ENCODE measurements at regions not wholly inside any gene's neighbourhood (a gene's known extent, or its start where the extent isn't known, plus 50 kb on each side); places are given as distances from the start of the nearest gene placed in this dataset.

DNA sequence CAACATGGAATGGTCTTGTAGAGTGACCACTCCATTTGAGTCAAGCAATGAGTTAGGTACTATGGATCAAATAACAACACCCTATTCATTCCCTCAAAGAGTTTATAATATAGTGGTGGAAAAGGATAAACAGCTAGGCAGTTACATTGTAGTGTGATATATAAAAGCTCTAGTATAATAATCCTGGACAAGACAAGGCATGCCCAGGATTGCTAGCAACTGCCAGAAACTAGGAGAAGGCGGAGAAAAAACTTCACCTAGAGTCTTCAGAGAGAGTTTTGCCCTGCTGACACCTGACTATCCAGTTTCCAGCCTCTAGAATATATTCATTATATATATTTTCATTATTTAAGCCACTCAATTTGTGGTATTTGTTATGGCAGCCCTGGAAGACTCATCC, 530.6 kb downstream of the KLF12 start:
- DNase-seq = no peak

DNA sequence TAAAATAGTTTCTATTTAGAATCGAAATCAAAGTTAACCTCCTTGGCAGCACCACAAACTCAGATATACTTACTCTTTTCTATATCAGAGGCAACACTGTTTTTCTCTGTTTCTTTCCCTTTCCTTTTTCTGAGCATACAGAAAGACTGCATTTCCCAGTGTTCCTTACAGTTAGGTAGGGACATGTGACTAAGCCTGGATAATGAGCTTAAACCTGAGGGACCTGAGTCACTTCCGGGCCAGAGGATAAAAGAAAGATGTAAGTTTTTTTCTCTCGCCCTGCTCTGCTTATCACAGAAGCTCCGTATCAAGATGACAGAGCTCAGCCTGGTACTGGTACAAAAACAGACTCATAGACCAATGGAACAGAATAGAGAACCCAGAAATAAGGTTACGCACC, 531.9 kb downstream of the KLF12 start:
- DNase-seq = no peak

DNA sequence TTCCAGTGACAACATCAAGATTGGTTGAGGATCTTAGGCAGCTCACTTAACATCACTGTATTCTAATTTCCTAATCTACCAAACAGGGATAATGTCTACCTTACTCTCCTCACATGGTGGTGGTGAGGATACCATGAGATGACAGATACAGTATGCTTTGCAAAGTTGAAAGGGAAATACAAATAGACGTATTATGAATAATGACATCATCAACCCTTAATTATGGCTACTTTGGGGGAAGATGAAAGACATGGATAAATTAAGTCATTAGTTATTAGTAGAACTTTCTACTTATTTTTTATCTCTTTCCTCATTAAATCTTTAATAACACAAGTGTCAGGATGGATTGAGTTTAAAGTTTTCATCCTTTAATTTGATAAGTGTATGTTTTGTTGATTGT, 532.5 kb downstream of the KLF12 start:
- DNase-seq = no peak

DNA sequence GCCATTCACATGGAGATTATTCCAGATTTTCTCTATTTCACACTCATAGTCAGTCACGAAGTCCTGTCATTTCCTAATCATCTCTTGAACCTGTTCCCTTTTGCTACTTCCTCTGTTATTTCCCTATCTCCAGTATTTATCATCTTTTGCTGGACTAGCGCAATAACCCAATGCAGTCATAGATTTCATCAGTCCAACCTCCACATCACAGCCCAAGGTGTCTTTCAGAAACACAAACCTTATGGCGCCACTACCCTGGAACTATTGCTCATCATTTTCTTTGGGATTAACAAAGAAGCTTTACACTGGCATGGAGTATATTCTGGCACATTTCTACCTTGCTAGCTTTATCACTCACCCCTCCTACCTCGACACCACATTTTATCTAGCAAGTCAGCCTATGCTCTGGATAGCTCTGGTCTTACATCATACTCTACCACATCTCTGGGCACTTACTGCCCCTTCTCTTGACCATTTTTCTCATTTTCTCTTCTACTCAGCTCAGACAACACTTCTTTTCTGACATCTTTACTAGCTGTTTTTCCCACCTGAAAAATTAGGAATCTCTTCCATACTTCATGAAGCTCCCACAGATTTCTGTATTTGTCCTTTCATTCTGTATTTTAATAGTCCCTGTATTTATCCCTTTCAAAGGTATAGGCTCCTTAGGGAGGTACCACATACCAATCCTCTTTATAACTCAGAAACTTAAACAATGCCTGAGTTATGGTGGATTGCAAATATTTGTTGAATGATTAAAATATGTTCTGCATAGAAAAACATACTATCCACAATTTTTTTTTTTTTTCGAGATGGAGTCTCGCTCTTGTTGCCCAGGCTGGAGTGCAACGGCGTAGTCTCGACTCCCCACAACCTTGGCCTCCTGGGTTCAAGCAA, 534.7 kb downstream of the KLF12 start:
- DNase-seq = no peak

DNA sequence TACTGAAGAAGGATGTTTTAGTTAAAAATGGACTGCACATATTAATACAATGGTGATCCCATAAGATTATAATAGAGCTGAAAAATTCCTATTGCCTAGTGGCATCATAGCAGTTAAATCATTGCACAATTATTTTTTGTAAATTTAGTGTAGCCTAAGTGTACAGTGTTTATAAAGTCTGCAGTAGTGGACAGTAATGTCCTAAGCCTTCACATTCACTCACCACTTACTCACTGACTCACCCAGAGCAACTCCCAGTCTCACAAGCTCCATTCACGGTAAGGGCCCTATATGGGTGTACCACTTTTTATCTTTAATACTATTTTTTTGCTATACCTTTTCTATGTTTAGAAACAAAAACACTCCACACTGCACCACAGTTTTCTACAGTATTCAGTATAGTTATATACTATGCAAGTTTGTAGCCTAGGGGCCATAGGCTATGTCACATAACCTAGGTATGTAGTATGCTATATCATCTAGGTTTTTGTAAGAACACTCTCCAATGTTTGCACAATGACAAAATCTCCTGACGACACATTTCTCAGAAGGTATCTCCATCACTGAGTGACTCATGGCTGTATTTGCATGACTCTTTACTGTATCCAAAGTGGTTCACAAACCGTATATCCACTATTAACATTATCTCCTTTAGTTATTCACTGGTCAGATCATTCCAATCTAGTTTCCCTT, 536.0 kb downstream of the KLF12 start:
- no peak for DNase-seq

DNA sequence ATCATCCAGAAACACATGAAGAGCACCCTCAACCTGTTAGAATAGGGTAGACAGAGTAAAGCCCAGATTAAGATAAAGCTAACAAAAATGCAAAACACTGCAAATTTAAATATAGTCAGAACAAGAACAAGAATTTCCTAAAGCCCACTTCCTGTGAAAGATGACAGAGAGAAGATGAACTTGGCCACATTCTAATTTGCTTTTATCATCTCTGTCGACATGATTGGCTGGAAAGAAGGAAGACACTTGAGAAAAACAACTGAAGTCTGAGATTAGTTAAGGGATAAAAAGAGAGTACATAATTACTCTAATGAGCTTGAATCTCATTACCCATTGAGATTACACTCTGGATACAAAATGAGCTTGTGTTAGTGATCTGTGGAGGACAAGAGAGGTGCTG, 537.6 kb downstream of the KLF5 start:
- DNase-seq = peak in 3 of 6 experiments; percentile 3 to 40 (median 30)

DNA sequence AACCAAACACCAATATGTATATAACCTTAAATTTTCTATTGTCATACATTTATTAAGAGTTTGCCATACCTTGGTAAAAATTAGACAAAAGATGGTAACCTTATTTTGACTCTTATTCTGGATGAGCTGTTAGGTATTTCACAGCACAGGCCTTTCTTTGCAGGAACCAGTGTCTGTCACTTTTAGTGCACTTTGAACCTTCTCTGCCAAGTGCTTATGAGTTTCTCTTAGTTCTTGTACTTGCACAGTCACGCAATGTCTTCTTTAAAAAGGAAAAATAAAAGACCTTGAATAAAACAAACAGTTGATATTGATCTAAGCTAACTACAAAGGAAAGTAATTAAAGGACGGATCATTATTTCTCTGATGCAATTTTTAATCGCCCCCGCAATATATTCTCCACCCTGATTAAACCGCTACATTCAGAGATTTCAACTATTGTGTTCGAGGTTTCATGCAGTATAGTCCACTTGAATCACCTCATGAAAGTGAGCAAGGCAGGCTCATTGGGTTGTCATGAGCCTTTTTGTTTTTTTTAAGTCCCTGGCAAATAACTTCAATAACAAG, 534.5 kb downstream of the KLF5 start:
- DNase-seq = no peak

DNA sequence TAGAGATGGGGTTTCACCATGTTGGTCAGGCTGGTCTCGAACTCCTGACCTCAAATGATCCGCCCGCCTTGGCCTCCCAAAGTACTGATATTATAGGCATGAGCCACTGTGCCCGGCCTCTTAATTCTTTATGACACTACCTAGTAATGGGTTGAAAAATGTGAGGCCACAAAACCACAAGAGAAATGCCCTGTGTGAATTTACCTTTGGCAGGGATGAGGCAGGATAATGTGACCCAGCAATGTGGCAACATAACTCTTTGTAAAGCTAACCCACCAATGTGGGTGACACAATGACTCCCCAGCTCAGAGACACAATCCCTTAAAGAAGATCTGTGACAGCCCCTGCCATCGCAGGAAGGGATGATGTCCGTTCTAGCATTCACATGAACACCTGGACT, 533.1 kb downstream of the KLF5 start:
- DNase-seq = no peak

DNA sequence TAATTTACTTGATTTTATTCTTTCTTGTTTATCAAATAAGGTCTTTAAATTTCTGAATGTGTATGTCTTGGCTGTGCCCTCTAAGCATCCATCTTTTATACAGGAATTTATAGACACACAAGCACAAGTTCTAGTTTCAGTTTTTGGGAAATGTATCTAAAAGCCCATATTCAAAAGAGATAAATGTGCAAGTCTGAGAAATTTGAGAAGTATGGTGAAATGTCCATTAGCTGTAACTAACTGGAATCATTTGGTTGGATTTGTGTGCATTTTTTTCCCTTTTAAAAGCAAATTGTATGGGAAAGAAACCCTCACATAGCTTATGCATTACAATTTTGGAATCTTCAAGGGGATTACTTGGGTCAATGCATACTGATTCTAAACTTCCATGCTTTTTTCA, 532.0 kb downstream of the KLF5 start:
- no peak for DNase-seq

DNA sequence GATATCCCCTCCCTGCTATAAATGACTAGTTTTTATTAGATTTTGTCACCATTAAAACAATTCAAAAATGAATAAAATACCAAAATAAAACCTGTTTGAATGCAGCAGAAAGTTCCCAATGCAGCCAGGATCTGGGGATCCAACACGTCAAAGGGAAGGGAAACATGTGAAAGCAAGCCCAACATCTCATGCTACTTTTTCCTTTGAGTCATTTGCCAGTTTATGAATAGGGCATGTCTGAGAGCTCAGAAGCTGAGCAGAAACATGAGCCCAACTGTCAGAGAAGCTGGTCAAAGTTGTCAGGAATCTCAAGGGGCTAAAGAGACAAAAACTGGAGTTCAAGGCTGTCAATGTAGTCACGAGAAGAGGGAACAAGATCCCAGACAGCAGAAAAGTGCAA, 526.4 kb downstream of the KLF5 start:
- DNase-seq = no peak

DNA sequence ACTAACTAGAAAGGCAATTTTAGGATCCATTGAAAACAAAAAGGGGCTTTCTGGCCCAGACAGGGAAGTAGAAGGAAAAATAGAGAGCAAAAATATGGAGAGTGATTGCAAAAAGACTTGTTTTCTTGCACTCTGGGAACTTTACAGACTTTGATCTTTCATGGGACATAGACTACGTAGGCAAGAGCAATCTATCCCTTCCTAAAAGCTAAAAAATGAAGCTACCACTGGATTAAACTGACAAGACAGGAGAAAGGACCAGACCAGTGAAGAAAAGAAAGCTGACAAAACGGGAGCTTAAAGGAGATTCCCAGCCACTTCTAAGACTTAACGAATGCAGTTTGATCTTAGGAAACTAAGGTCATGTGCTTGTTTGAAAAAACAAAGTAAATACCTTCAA, 524.5 kb downstream of the KLF5 start:
- no peak for DNase-seq

DNA sequence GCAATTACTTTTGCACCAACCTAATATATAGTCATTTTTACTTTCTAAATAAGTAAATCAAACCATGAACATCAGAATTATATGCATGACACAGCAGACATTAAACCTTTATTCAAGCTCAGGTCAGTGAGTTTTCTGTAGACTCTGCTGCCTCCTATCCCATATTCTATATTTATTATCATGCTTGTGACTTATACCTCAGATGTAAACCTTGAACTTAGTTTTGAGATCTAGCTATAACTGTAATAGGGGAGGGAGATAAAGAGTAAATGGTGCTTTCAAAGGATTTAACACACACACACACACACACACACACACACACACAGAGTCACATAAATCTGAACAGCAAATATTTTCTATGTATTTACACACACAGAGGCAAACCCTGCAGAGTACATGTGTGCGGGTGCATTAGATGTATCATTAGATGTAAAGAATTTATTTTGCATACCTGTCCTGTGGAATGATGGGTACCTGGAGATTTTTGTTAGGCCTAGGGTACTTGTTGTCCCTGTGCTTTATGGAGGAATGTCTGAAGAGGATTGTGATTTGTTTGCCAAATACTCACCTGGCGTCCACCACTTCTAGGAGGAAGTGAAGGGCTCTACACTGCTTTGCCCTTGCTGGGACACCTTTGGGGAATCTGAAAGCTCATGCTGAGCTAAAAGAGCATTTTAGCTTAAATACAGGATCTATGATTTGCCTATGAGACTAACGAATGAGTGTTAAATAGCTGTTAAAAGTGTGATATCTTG, 521.9 kb downstream of the KLF5 start:
- no peak for DNase-seq

DNA sequence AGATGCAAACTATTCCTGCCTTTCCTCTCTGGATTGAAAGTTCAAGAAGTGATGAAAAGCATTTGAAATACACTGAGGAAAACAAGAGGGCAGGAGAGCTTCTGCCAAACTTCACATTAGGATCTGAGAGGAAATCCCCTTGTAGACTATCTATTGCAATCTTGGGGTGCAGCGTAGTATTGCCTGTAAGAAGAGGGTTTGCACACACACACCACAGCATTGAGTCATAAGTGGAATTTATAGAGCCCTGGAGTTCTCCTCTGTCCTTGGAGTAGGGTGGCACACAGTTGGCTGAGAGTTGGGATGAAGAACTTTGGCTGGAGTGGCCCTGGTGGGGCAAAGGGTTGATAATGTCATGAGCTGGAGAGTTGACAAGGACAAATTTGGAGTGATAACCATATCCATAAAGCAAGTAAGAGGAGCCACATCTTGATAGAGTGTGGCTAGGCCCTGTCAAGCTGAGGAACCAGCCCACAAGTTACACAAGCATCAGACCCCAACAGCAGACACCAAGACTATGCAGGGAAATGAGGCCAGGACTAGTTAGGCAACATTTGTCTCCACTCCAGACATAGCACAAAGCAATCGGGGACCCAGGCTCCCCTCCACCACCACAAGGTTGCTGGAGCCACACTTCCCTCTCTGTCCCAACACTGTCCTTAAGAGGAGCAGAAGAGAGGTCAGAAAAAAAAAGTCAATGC, 520.9 kb downstream of the KLF5 start:
- DNase-seq = no peak

DNA sequence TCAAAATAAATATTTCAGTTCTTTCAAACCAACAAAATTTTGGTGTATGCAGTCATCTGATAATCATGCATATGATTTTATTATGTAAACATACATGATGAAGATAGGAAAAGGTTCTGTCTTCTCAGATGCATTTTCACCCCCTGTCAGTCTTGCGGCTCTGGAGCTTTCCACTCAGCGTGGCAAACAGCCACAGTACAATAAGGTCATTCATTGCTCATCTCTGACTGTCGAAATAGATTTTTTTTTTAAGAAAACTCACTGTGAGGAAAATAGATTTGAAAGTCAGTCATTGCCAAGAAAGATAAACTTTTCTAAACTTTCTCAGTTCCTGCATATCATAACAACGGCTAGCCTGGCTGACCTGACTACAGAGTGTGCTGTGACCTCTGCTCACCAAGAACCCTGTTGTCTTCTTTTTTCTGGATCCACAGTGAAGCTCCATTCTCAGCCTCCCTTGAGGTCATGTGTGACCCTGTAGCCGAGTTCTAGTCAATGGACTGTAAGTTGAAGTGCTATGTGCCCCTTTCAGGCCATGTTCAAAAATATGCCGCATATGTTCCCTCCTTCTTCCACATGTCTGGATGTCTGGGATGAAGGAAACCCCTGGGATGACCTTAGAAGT, 519.6 kb downstream of the KLF5 start:
- no peak for DNase-seq

DNA sequence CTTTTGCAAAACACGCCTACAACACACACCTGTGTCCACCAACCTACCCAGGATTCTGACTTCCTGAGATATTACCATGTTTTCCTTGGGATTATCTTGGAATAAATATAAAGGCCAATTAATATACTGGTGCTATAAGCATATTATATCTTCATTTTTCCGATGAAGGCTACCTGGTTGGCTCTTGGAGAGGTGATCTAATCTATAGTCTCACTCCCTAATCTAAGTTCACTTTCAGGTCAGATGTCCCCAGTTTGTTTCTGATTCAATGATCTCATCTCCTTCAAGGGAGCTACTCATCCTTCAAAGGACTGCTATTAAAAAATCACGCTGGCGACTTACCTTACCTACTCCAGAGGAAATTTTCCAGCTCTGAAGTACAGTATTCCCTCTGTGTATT, 517.5 kb downstream of the KLF5 start:
- DNase-seq = no peak

DNA sequence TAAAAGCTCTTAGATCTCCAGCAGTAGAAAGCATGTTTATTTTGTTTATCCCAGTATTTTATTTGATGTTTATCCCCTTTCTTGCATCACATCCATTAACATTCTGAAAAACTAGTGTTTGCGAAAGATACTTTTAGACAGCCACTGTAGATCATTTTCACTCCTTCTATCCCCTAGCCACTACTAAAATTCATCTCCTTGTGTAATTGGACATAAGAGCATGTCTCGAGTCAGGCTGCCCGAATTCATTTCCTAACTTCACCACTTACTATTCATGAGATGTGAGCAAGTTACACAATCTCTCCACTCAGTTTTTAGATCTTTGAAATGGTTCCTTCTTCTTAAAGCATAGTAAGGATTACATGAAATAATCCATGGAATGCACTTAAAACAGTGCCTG, 514.0 kb downstream of the KLF5 start:
- no peak for DNase-seq

DNA sequence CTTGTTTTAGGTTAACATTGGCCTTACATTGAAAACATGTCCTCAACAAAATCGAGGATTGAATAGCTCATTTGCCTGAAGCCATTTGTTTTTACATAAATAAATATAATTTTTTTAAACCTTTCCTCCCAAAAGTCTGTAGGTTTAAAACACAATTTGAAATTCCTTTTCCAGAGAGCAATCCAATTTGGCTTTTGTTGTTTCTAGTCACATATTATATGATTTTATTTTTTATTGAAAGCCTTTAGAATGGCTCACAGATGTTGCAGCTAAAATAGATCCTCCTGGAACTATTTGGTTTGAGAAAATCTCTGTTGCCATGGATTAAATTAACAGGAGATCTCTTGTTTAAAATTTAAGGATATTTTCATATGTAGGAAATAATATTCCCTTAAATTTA, 512.6 kb downstream of the KLF5 start:
- DNase-seq = no peak

DNA sequence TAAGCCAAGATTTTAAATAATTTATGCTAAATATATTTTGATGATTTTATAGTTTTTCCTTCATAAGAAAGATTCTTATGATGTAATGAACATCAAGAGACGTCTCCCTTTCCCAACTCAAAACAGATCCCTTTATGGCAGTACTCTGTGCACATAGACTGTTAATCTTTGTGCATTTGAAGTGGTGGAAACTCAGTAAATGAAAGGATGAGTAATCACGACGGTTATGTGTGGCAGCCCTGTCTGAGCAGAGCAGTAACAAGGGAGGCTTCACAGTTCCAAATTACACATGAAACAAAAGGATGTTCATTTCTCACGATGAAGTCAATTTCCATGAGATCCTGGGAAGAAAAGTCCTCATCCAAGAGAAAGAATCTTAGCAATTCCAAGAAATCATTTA, 498.1 kb downstream of the KLF5 start:
- no peak for DNase-seq

DNA sequence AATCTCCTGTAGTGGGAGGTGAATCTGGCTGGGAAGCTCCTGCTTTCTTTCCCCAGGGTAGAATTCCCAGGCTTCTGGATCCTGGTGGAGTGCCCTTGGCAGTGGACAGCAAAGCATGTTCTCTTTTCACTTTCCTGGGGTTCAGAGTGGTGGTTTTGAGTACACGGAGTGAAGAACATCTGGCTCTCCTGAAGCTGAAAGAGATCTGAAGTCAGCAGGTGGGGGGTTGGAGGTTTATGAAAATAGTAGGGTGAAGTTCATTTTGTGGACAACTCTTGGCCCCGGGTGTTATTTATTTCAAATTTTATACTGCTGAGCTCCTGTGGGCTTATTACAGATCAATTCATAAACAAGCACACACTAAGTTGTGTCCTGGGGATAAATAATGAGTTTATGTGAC, 497.3 kb downstream of the KLF5 start:
- no peak for DNase-seq

DNA sequence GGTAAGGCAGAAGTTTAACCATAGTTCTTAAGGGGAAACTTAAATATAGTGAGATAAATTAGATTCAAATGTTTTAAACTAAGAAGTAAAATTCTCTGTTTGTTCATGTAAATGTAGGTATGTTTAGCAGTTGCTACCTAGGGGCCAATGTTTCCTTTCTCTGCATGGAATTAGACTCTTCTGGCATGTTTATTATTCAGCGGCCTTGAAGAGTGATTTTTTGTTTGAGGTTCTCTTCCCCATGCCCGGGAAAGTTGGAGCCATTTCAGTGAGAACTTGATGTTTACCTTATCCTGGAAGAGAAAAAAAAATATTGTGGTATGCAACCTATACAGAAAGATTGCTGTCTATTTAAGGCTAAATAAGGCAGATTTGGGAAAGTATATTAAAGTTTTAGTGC, 492.9 kb downstream of the KLF5 start:
- no peak for DNase-seq

DNA sequence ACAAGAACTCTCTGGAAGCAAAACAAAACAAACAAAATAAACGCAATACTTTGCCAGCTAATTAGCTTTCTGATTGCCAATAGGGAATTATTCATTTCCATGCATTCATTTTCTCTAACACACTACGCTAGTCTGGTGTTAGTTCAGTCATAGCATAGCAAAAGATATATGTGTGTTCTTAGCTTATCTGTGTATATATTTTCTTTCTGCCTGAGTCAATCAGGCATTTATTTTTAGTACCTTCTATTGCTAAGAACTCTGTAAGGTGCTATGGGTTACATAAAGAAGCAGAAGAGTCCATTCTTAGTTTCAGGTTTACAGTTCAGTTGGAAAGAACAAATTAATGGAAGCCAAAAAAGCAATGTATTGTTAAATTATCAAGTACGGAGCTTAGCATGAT, 490.9 kb downstream of the KLF5 start:
- DNase-seq = no peak

DNA sequence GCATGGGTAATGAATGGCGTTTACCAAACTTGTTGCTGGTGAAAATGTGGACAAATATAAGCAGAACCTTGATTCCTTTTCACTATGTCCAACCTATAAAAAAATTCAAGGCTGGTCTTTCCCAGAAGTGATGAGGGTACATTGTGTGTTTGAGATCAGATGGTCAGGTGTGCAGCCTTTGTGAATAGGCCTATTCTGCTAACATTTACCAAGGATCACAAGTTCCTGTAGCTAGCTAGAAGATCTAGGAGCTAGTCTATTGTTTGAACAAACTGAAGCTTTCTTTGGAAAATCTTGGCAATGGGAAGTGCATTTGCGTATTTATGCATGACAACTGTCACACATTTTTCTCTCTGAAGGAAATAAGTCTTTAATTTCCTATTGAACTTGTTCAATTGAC, 489.6 kb downstream of the KLF5 start:
- no peak for DNase-seq
